ENCODE measurements at regions not wholly inside any gene's neighbourhood (a gene's known extent, or its start where the extent isn't known, plus 50 kb on each side); places are given as distances from the start of the nearest gene placed in this dataset.

DNA sequence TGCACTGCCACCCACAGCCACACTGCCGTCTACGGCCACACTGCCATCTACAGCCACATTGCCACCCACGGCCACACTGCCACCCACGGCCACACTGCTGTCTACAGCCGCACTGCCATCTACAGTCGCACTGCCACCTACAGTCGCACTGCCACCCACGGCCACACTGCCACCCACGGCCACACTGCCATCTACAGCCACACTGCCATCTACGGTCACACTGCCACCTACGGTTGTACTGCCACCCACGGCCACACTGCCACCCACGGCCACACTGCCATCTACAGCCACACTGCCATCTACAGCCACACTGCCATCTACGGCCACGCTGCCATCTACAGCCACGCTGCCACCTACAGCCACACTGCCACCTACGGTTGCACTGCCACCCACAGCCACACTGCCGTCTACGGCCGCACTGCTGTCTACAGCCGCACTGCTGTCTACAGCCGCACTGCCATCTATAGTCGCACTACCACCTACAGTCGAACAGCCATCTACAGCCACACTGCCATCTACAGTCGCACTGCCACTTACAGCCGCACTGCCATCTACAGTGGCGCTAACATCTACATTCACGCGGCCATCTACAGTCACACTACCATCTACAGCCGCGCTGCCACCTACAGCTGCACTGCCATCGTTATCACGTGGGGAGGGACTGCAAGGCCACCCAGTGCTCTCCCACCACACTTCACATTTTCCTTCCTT lies 154.6 kb upstream of the AFDN start:
- no peak for ATAC-seq
- TF ChIP-seq, protein P1, sequence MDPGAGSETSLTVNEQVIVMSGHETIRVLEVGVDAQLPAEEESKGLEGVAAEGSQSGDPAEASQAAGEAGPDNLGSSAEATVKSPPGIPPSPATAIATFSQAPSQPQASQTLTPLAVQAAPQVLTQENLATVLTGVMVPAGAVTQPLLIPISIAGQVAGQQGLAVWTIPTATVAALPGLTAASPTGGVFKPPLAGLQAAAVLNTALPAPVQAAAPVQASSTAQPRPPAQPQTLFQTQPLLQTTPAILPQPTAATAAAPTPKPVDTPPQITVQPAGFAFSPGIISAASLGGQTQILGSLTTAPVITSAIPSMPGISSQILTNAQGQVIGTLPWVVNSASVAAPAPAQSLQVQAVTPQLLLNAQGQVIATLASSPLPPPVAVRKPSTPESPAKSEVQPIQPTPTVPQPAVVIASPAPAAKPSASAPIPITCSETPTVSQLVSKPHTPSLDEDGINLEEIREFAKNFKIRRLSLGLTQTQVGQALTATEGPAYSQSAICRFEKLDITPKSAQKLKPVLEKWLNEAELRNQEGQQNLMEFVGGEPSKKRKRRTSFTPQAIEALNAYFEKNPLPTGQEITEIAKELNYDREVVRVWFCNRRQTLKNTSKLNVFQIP (CRISPR knock-in tag; IDR thresholded peaks at IDR 0.05; ENCODE audit: borderline replicate concordance, low read depth) = no peak
- TF ChIP-seq SNAI2 (CRISPR knock-in tag; IDR thresholded peaks at IDR 0.05) = no peak
- TF ChIP-seq, protein P2, sequence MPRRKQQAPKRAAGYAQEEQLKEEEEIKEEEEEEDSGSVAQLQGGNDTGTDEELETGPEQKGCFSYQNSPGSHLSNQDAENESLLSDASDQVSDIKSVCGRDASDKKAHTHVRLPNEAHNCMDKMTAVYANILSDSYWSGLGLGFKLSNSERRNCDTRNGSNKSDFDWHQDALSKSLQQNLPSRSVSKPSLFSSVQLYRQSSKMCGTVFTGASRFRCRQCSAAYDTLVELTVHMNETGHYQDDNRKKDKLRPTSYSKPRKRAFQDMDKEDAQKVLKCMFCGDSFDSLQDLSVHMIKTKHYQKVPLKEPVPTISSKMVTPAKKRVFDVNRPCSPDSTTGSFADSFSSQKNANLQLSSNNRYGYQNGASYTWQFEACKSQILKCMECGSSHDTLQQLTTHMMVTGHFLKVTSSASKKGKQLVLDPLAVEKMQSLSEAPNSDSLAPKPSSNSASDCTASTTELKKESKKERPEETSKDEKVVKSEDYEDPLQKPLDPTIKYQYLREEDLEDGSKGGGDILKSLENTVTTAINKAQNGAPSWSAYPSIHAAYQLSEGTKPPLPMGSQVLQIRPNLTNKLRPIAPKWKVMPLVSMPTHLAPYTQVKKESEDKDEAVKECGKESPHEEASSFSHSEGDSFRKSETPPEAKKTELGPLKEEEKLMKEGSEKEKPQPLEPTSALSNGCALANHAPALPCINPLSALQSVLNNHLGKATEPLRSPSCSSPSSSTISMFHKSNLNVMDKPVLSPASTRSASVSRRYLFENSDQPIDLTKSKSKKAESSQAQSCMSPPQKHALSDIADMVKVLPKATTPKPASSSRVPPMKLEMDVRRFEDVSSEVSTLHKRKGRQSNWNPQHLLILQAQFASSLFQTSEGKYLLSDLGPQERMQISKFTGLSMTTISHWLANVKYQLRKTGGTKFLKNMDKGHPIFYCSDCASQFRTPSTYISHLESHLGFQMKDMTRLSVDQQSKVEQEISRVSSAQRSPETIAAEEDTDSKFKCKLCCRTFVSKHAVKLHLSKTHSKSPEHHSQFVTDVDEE (CRISPR knock-in tag; IDR thresholded peaks at IDR 0.05) = no peak
- no peak for TF ChIP-seq TCF4 (CRISPR knock-in tag; IDR thresholded peaks at IDR 0.05; ENCODE audit: borderline replicate concordance)
- no peak for TF ChIP-seq BACH2 (CRISPR knock-in tag; IDR thresholded peaks at IDR 0.05; ENCODE audit: borderline replicate concordance)
- no peak for TF ChIP-seq ESRRG (CRISPR knock-in tag; IDR thresholded peaks at IDR 0.05)
- TF ChIP-seq ARNTL (CRISPR knock-in tag; IDR thresholded peaks at IDR 0.05; ENCODE audit: borderline replicate concordance, low read depth) = no peak
- TF ChIP-seq ZNF565 (CRISPR knock-in tag; conservative IDR thresholded peaks at IDR 0.05; ENCODE audit: low read depth) = no peak
- no peak for TF ChIP-seq ZC3H10 (CRISPR knock-in tag; IDR thresholded peaks at IDR 0.05)

DNA sequence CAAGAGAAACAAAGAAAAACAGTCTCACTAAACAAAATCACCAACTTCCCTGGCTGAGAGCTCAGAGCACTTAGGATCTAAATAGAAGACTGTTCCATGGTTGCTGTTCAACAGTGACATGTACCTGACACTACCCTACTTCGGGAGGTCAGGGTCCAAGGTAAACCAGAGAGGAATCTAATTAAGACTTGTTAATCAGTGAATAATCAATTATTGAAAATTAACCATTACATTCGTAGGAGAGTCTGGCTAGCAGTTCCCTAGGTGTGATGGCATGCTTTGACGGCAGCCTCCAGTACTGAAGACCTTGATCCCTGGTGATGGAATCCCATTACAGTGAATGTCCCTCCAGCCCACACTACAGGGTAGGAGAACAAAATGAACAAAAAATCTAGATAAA lies 154.0 kb upstream of the AFDN start:
- TF ChIP-seq ZFP3 (CRISPR knock-in tag; IDR thresholded peaks at IDR 0.05) = no peak
- TF ChIP-seq ZC3H10 (CRISPR knock-in tag; IDR thresholded peaks at IDR 0.05) = no peak
- TF ChIP-seq ESRRG (CRISPR knock-in tag; IDR thresholded peaks at IDR 0.05) = no peak
- no peak for TF ChIP-seq RARB (CRISPR knock-in tag; IDR thresholded peaks at IDR 0.05)
- TF ChIP-seq, protein P3, sequence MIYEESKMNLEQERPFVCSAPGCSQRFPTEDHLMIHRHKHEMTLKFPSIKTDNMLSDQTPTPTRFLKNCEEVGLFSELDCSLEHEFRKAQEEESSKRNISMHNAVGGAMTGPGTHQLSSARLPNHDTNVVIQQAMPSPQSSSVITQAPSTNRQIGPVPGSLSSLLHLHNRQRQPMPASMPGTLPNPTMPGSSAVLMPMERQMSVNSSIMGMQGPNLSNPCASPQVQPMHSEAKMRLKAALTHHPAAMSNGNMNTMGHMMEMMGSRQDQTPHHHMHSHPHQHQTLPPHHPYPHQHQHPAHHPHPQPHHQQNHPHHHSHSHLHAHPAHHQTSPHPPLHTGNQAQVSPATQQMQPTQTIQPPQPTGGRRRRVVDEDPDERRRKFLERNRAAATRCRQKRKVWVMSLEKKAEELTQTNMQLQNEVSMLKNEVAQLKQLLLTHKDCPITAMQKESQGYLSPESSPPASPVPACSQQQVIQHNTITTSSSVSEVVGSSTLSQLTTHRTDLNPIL (CRISPR knock-in tag; IDR thresholded peaks at IDR 0.05; ENCODE audit: low read depth) = no peak
- no peak for ATAC-seq

DNA sequence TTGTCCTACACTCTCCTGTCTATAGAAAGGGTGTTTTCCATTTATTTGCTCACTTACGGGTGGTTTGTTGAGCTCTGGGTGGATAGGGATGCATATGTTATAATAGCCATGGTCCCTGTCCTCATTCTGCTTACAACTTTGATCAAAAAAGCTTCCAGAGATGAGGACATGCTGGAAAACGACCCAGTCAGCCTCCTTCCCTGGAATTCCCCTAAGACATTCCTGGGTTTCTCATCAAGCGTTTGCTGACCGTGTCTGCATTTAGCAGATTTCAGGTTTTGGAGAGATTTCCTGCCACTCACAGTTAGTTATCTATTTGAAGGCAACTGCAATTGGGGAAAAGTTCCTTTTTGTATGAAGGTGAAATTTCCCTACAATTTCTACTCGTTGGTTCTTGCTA lies 152.8 kb upstream of the AFDN start:
- TF ChIP-seq ESRRG (CRISPR knock-in tag; IDR thresholded peaks at IDR 0.05) (no peak), ARNTL (CRISPR knock-in tag; IDR thresholded peaks at IDR 0.05; ENCODE audit: borderline replicate concordance, low read depth) (no peak), ZNF70 (CRISPR knock-in tag; IDR thresholded peaks at IDR 0.05) (no peak), ZNF8 (CRISPR knock-in tag; IDR thresholded peaks at IDR 0.05) (no peak), OSR1 (CRISPR knock-in tag; IDR thresholded peaks at IDR 0.05) (no peak), SNAI2 (CRISPR knock-in tag; IDR thresholded peaks at IDR 0.05) (no peak), ZFP3 (CRISPR knock-in tag; IDR thresholded peaks at IDR 0.05) (no peak)
- TF ChIP-seq, protein P2 (CRISPR knock-in tag; IDR thresholded peaks at IDR 0.05) = no peak
- TF ChIP-seq, protein P4, sequence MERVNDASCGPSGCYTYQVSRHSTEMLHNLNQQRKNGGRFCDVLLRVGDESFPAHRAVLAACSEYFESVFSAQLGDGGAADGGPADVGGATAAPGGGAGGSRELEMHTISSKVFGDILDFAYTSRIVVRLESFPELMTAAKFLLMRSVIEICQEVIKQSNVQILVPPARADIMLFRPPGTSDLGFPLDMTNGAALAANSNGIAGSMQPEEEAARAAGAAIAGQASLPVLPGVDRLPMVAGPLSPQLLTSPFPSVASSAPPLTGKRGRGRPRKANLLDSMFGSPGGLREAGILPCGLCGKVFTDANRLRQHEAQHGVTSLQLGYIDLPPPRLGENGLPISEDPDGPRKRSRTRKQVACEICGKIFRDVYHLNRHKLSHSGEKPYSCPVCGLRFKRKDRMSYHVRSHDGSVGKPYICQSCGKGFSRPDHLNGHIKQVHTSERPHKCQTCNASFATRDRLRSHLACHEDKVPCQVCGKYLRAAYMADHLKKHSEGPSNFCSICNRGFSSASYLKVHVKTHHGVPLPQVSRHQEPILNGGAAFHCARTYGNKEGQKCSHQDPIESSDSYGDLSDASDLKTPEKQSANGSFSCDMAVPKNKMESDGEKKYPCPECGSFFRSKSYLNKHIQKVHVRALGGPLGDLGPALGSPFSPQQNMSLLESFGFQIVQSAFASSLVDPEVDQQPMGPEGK (CRISPR knock-in tag; IDR thresholded peaks at IDR 0.05; ENCODE audit: borderline replicate concordance) = no peak
- TF ChIP-seq, protein P3 (CRISPR knock-in tag; IDR thresholded peaks at IDR 0.05; ENCODE audit: low read depth) = no peak
- no peak for ATAC-seq

All from SK-N-SH treated with all-trans-retinoic acid at 6 μM for 48 hours (cell line).